Loucy (cell line): ENCODE measurements at regions not wholly inside any gene's neighbourhood (a gene's known extent, or its start where the extent isn't known, plus 50 kb on each side); places are given as distances from the start of the nearest gene placed in this dataset.

Source experiments
- H2AFZ ChIP-seq: fragments of 200-600 bp; sonication (generic); 2 replicates; pipeline ENCODE4 v1.6.0; 2016; ENCODE audit warnings: antibody characterized with exemption, mild to moderate bottlenecking, low read length, moderate library complexity
- H3F3A ChIP-seq: fragments of 200-600 bp; 2 replicates; pipeline ENCODE4 v1.6.0; 2016; ENCODE audit warnings: antibody characterized with exemption, low read depth, mild to moderate bottlenecking
- H3K27me3 ChIP-seq: fragments of 200-600 bp; sonication (generic); 2 replicates; pipeline ENCODE4 v1.6.1; 2014; ENCODE audit warnings: low read length, mild to moderate bottlenecking; ENCODE audit not compliant: insufficient read depth, poor library complexity, severe bottlenecking
- H3K36me3 ChIP-seq: fragments of 200-600 bp; sonication (generic); 2 replicates; pipeline ENCODE4 v1.6.1; 2016; ENCODE audit warnings: low read length; ENCODE audit not compliant: insufficient read depth
- H3K4me1 ChIP-seq: fragments of 200-600 bp; sonication (generic); 2 replicates; pipeline ENCODE4 v1.5.1; 2014; ENCODE audit warnings: low read length, mild to moderate bottlenecking; ENCODE audit not compliant: insufficient read depth, poor library complexity, severe bottlenecking
- H3K4me2 ChIP-seq: fragments of 200-600 bp; sonication (generic); 2 replicates; pipeline ENCODE4 v1.6.0; 2014; ENCODE audit warnings: antibody characterized with exemption, low read length, low read depth, mild to moderate bottlenecking; ENCODE audit not compliant: poor library complexity, severe bottlenecking
- H3K4me3 ChIP-seq: fragments of 200-600 bp; sonication (generic); 2 replicates; pipeline ENCODE4 v1.5.1; 2014; ENCODE audit warnings: low read length, mild to moderate bottlenecking, mixed read lengths; ENCODE audit not compliant: poor library complexity, severe bottlenecking
- H3K79me2 ChIP-seq: fragments of 200-600 bp; sonication (generic); 2 replicates; pipeline ENCODE4 v1.6.1; 2014; ENCODE audit warnings: low read length; ENCODE audit not compliant: insufficient read depth
- H3K9ac ChIP-seq: fragments of 200-600 bp; sonication (generic); 2 replicates; pipeline ENCODE4 v1.6.0; 2014; ENCODE audit warnings: mild to moderate bottlenecking, low read depth, low read length, moderate library complexity; ENCODE audit not compliant: poor library complexity, severe bottlenecking
- H3K9me2 ChIP-seq: fragments of 200-600 bp; sonication (generic); replicated peaks from 2 replicates; pipeline ENCODE4 v1.6.1; 2016; ENCODE audit warnings: low read depth, low read length, mixed read lengths
- H3K9me3 ChIP-seq: fragments of 200-600 bp; sonication (generic); 2 replicates; pipeline ENCODE4 v1.6.1; 2014; ENCODE audit warnings: mild to moderate bottlenecking, antibody characterized with exemption, low read length, low read depth; ENCODE audit not compliant: insufficient read depth
- H4K20me1 ChIP-seq: fragments of 200-600 bp; sonication (generic); 2 replicates; pipeline ENCODE4 v1.6.0; 2014; ENCODE audit warnings: antibody characterized with exemption, low read length, mild to moderate bottlenecking; ENCODE audit not compliant: insufficient read depth, poor library complexity, severe bottlenecking
- EZH2phosphoT487 ChIP-seq: fragments of 200-600 bp; IDR thresholded peaks from 2 replicates; pipeline ENCODE4 v1.6.1; 2018; ENCODE audit warnings: antibody characterized with exemption, mild to moderate bottlenecking, moderate library complexity, borderline replicate concordance
- TF ChIP-seq, protein P1 (sequence below): fragments of 200-600 bp; sonication (generic); conservative IDR thresholded peaks from 2 replicates; pipeline ENCODE4 v1.5.1; 2014; ENCODE audit warnings: mild to moderate bottlenecking, antibody characterized with exemption, low read length

DNA sequence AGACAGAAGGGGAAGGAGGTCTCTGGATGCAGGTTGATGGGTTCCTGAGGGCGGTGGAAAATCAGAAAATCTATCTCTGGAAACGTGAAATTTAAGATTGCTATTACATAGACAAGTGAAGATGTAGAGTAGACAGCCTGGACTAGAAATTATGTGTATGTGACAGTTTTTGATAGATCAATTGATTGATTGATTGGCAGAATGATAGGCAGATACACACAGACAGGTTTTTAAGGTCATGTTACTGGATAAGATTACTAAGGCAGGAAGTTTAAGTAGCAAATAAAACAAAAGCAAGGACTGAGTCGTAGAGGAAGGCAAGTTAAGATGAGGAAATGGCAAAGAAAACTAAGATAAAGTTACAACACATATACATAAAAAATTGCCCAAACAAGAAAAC is 124.7 kb downstream of the RGS21 start:
- Histone ChIP-seq H3K36me3 (no peaks in the 10 kb centered on the region), H3K4me2 (no peak overlapping the region), H3K9me2 (no peaks in the 10 kb centered on the region), H3F3A (no peaks in the 10 kb centered on the region), H3K9me3 (no peaks in the 10 kb centered on the region), H4K20me1 (no peaks in the 10 kb centered on the region), H3K9ac (no peak overlapping the region), H3K4me3 (no peak overlapping the region), H2AFZ (no peak overlapping the region), H3K27me3 (no peaks in the 10 kb centered on the region), H3K79me2 (no peaks in the 10 kb centered on the region), H3K4me1 (no peaks in the 10 kb centered on the region)
- TF ChIP-seq, protein P1, sequence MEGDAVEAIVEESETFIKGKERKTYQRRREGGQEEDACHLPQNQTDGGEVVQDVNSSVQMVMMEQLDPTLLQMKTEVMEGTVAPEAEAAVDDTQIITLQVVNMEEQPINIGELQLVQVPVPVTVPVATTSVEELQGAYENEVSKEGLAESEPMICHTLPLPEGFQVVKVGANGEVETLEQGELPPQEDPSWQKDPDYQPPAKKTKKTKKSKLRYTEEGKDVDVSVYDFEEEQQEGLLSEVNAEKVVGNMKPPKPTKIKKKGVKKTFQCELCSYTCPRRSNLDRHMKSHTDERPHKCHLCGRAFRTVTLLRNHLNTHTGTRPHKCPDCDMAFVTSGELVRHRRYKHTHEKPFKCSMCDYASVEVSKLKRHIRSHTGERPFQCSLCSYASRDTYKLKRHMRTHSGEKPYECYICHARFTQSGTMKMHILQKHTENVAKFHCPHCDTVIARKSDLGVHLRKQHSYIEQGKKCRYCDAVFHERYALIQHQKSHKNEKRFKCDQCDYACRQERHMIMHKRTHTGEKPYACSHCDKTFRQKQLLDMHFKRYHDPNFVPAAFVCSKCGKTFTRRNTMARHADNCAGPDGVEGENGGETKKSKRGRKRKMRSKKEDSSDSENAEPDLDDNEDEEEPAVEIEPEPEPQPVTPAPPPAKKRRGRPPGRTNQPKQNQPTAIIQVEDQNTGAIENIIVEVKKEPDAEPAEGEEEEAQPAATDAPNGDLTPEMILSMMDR: no peak
- no peak for TF ChIP-seq EZH2phosphoT487

DNA sequence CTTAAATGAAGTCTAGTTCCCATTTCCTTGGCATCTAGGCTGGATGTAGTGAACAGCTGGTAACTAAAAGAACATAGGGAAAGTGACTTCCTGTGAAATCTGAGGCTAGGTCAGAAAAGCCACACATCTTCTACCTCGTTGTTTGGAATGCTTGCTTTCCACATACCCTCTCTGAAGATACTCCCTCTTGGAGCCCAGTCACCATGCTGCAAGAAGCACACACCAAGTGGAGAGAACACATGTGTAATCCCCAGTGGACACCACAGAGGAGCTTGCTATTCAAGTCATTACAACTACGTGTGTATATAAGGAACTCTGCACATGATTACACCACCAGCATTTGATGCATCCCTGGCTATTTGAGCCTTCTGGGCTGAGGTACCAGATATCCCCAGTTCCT is 125.9 kb downstream of the RGS21 start:
- Histone ChIP-seq H3K27me3 (no peaks in the 10 kb centered on the region), H3K9me2 (no peaks in the 10 kb centered on the region), H3K4me1 (no peaks in the 10 kb centered on the region), H4K20me1 (no peaks in the 10 kb centered on the region), H3K9me3 (no peaks in the 10 kb centered on the region), H2AFZ (no peak overlapping the region), H3K36me3 (no peaks in the 10 kb centered on the region), H3K4me3 (no peak overlapping the region), H3K79me2 (no peaks in the 10 kb centered on the region), H3K4me2 (no peak overlapping the region), H3F3A (no peaks in the 10 kb centered on the region), H3K9ac (no peak overlapping the region)
- TF ChIP-seq EZH2phosphoT487: no peak
- TF ChIP-seq, protein P1: no peak

DNA sequence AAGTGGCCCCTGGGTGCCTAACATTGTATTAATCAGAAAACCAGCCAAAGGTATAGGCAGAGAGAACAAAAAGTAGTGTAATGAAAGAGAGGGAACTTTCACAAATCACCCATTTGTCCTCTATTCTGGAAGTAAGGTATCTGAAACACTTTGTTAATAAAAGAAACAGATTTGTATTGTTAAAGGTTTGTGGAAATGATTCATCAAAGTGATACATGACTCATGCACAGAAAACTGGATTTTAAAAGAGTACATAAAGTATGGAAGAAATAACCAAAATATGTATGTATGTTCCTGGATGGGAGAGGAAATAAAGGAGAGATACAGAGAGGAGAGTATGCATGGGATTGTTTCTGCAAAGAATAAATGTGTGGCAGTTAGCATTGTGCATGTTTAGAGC is 126.8 kb downstream of the RGS21 start:
- Histone ChIP-seq H3K4me3 (no peak overlapping the region), H3K4me1 (no peaks in the 10 kb centered on the region), H3K4me2 (no peak overlapping the region), H3K36me3 (no peaks in the 10 kb centered on the region), H3K27me3 (no peaks in the 10 kb centered on the region), H3K9me3 (no peaks in the 10 kb centered on the region), H3K9me2 (no peaks in the 10 kb centered on the region), H4K20me1 (no peaks in the 10 kb centered on the region), H3K9ac (no peak overlapping the region), H2AFZ (no peak overlapping the region), H3K79me2 (no peaks in the 10 kb centered on the region), H3F3A (no peaks in the 10 kb centered on the region)
- TF ChIP-seq, protein P1: no peak
- TF ChIP-seq EZH2phosphoT487: no peak
